ENCODE measurements at regions not wholly inside any gene's neighbourhood (a gene's known extent, or its start where the extent isn't known, plus 50 kb on each side); places are given as distances from the start of the nearest gene placed in this dataset.

GRCh38 chr21:15433091-15433490 lies 296.7 kb upstream of the USP25 start:
- Histone ChIP-seq H3K79me2 (ENCODE audit: insufficient read depth, low read length) (no peaks in the 10 kb centered on the region), H3K9ac (ENCODE audit: insufficient read depth, low read length, poor library complexity, severe bottlenecking) (no peak overlapping the region), H3K36me3 (replicated peaks in 1 of 2; ENCODE audit: control insufficient read depth in 1 of 2, insufficient read depth in 2 of 2, low read length in 2 of 2) (no peaks in the 10 kb centered on the region), H3K9me3 (replicated peaks in 1 of 2; ENCODE audit: control insufficient read depth in 1 of 2, insufficient read depth in 1 of 2, low read length in 2 of 2) (no peaks in the 10 kb centered on the region), H2AFZ (ENCODE audit: insufficient read depth, low read depth, low read length, poor library complexity, severe bottlenecking) (no peak overlapping the region), H4K20me1 (ENCODE audit: insufficient read depth, low read length) (no peaks in the 10 kb centered on the region), H3K4me2 (replicated peaks; ENCODE audit: extremely low read depth, low read length, poor library complexity, severe bottlenecking) (no peak overlapping the region), H3K4me1 (ENCODE audit: control insufficient read depth in 1 of 2, insufficient read depth in 2 of 2, low read length in 2 of 2) (no peaks in the 10 kb centered on the region), H3K27me3 (ENCODE audit: control insufficient read depth in 2 of 2, insufficient read depth in 2 of 2, low read length in 2 of 2) (no peaks in the 10 kb centered on the region), H3K27ac (ENCODE audit: low read depth in 1 of 2, low read length in 2 of 2) (no peak overlapping the region), H3K4me3 (replicated peaks in 1 of 3; ENCODE audit: low read depth in 2 of 3, low read length in 3 of 3) (no peak overlapping the region)
- intact Hi-C loops (cut with micrococcal nuclease) = no loop called here
- H3K27ac Mint-ChIP-seq = no peak overlapping the region
- 100% methylated on average over 2 of the region's 4 CpGs for WGBS (ENCODE audit: insufficient coverage)
- peaks cover 5% of the 10 kb centered on the region for H3K4me1 Mint-ChIP-seq
- H3K9me3 Mint-ChIP-seq = peaks cover 0 to 7% (median 2%) of the 10 kb centered on the region in 7 donors
- TF ChIP-seq, protein P1, sequence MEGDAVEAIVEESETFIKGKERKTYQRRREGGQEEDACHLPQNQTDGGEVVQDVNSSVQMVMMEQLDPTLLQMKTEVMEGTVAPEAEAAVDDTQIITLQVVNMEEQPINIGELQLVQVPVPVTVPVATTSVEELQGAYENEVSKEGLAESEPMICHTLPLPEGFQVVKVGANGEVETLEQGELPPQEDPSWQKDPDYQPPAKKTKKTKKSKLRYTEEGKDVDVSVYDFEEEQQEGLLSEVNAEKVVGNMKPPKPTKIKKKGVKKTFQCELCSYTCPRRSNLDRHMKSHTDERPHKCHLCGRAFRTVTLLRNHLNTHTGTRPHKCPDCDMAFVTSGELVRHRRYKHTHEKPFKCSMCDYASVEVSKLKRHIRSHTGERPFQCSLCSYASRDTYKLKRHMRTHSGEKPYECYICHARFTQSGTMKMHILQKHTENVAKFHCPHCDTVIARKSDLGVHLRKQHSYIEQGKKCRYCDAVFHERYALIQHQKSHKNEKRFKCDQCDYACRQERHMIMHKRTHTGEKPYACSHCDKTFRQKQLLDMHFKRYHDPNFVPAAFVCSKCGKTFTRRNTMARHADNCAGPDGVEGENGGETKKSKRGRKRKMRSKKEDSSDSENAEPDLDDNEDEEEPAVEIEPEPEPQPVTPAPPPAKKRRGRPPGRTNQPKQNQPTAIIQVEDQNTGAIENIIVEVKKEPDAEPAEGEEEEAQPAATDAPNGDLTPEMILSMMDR (IDR thresholded peaks at IDR 0.05) = no peak
- H3K36me3 Mint-ChIP-seq = no peaks in the 10 kb centered on the region
- H3K27me3 Mint-ChIP-seq (ENCODE audit: low read depth in 3 of 3) = peaks cover 0 to 2% (median 0%) of the 10 kb centered on the region in 3 donors
- no peak overlapping the region for H3K4me3 Mint-ChIP-seq
- no peak for DNase-seq

GRCh38 chr21:15434163-15434905 lies 295.4 kb upstream of the USP25 start:
- no CpG with 5 or more reads among the region's 2 CpGs for WGBS (ENCODE audit: insufficient coverage)
- Mint-ChIP-seq H3K36me3 (no peaks in the 10 kb centered on the region), H3K4me3 (no peak overlapping the region), H3K27ac (peak overlapping the region in 1 of 7 donors; percentile 45), H3K27me3 (ENCODE audit: low read depth in 3 of 3) (peaks cover 0 to 2% (median 0%) of the 10 kb centered on the region in 3 donors), H3K9me3 (peaks cover 0 to 7% (median 2%) of the 10 kb centered on the region in 7 donors), H3K4me1 (peaks cover 5% of the 10 kb centered on the region)
- H3K27me3 ChIP-seq (ENCODE audit: control insufficient read depth in 2 of 2, insufficient read depth in 2 of 2, low read length in 2 of 2) = no peaks in the 10 kb centered on the region
- H3K27ac ChIP-seq (ENCODE audit: low read depth in 1 of 2, low read length in 2 of 2) = no peak overlapping the region
- TF ChIP-seq, protein P1 (IDR thresholded peaks at IDR 0.05) = no peak
- H3K4me1 ChIP-seq (ENCODE audit: control insufficient read depth in 1 of 2, insufficient read depth in 2 of 2, low read length in 2 of 2) = no peaks in the 10 kb centered on the region
- H3K4me3 ChIP-seq (replicated peaks in 1 of 3; ENCODE audit: low read depth in 2 of 3, low read length in 3 of 3) = no peak overlapping the region
- no peaks in the 10 kb centered on the region for H3K9me3 ChIP-seq (replicated peaks in 1 of 2; ENCODE audit: control insufficient read depth in 1 of 2, insufficient read depth in 1 of 2, low read length in 2 of 2)
- no peaks in the 10 kb centered on the region for H3K36me3 ChIP-seq (replicated peaks in 1 of 2; ENCODE audit: control insufficient read depth in 1 of 2, insufficient read depth in 2 of 2, low read length in 2 of 2)
- H3K4me2 ChIP-seq (replicated peaks; ENCODE audit: extremely low read depth, low read length, poor library complexity, severe bottlenecking) = no peak overlapping the region
- no peak overlapping the region for H2AFZ ChIP-seq (ENCODE audit: insufficient read depth, low read depth, low read length, poor library complexity, severe bottlenecking)
- H3K9ac ChIP-seq (ENCODE audit: insufficient read depth, low read length, poor library complexity, severe bottlenecking) = no peak overlapping the region
- H3K79me2 ChIP-seq (ENCODE audit: insufficient read depth, low read length) = no peaks in the 10 kb centered on the region
- no peak for DNase-seq
- H4K20me1 ChIP-seq (ENCODE audit: insufficient read depth, low read length) = no peaks in the 10 kb centered on the region
- intact Hi-C loops (cut with micrococcal nuclease) = no loop called here

Data from CD14-positive monocyte (primary cell).